GM19035 (cell line): ENCODE measurements at regions not wholly inside any gene's neighbourhood (a gene's known extent, or its start where the extent isn't known, plus 50 kb on each side); places are given as distances from the start of the nearest gene placed in this dataset.

Experiments used
- ATAC-seq: cut with Tn5 transposase; IDR thresholded peaks from one replicate; pipeline ENCODE4 v1.9.1; 2021; ENCODE audit not compliant: unreplicated experiment

DNA sequence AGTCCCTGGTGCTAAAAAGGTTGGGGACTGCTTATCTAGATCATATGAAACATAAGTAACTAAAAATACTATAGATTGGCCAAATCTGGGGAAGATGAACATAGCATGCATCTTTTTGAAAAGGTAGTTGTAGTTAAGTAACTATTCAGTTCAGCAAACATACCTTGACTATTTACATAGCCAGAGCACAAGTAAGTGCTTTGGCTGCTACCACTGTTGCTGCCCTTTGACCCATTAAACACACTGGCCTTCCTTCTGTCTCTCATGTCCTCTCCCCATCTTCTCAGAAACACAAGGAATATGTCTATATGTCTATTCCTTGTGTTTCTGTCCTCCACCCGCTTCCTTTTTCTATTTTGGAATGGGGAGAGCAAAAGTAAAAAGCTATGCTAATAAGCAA lies 87.9 kb upstream of the SPRY1 start:
- no peak for ATAC-seq

DNA sequence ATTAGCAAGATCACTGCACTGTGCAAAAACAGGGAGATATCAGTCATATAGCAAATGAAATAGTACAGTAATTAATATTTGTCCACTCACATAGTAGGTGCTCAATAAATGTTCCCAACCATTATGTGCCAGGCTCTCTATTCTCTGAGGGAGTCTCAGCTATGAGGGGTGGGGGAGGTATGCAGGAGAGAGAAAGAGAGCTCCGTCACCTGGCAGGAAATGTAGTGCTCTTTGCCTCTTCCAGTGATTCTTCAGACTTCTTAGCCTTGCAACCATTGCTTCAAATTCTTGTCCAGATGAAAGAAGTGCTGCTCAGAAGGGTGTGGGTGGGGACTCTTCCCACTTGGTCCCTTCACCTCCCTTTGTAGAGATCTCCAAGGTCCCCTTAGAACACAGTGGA lies 84.5 kb upstream of the SPRY1 start:
- ATAC-seq, result no peak

DNA sequence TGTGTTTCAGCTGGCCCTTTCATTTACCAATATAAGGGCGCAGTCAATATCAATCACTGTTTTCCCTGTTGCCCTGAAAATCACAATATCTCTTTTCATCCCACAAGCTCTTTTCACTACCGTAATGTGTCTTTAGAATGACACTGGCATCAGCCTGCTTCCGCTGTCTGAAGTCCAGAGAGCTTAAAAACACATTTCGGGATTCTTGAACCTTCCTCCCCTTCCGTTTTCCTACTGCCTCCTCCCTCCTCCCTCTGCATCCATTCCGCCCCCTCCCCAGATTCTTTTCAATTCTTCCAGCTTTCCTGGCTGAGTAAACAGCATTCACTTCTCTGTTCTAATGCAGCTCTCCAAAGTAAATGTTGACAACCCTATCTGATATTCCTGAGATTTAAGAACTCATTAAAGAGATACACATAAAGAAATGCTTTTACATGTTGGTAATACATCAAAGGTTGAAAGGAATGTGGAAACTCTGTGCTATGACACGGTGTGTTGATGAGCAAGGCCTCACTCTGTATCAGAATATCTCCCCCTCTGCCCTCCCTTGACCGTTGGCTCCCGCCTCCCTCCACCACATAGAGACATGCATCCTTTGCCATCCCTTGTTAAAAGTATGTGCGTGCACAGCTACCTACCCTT lies 83.5 kb upstream of the SPRY1 start:
- ATAC-seq, result no peak

DNA sequence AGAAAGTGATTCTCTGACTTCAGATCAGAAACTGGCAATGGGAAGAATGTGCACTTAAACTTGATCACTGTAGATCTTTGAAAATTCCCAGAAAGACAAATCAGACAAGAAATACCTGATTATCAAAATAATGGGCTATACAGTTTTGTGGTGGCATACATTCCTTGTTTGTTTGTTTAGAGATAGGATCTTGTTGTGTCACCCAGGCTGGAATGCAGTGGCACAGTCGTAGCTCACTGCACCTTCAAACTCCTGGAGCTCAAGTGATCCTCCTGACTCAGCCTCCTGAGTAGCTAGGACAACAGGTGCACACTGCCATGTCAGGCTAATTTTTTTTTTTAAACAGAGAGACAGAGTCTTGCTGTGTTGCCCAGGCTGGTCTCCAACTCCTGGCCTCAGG lies 81.0 kb upstream of the SPRY1 start:
- no peak for ATAC-seq

DNA sequence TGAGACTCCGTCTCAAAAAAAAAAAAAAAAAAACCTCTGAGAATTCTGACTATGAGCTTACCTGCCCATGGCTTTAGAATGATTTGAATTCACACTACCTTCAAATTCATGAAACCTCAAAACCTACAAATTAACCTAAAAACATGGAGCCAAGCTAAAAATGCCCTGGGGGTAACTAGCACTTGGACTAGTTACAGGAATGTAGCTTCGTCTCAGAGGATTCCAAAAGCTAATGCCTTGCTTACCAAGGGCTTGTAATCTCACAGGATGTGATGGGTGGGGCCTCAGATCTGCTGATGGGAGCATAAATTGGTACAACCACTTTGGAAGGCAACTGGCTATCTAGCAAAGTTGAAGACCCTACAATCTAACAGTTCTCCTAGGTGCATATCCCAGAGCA lies 79.4 kb upstream of the SPRY1 start:
- no peak for ATAC-seq

DNA sequence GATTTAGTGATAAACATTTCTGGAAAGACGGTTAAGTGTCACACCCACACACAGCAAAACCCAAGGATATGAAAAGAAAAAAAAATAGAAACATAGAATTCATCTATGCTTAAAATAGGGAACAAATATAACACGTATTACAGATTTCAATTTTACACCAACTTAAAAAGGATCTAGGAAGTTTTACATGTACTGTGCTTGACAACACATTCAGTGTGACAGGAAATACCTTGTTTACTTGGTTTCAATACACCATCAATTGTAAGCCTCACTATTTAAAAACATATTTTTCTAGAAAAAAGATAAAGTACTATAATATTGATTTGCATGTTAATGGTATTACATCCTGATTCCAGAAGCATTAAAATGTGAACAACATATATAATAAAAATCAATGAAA lies 77.0 kb upstream of the SPRY1 start:
- no peak for ATAC-seq

DNA sequence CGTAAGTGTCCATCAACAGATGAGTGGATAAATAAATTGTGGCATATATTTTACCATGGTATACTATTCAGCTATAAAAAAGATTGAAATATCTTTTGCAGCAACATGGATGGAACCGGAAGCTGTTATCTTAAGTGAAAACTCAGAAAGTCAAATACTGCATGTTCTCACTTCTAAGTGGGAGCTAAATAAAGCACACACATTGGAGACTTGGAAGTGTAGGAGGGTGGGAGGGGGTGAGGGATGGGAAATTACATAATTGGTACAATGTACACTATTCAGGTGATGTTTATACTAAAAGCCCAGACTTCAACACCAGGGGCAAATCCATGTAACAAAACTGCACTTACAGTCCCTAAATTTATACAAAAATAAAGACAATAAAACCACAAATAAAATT lies 72.6 kb upstream of the SPRY1 start:
- ATAC-seq, result no peak

DNA sequence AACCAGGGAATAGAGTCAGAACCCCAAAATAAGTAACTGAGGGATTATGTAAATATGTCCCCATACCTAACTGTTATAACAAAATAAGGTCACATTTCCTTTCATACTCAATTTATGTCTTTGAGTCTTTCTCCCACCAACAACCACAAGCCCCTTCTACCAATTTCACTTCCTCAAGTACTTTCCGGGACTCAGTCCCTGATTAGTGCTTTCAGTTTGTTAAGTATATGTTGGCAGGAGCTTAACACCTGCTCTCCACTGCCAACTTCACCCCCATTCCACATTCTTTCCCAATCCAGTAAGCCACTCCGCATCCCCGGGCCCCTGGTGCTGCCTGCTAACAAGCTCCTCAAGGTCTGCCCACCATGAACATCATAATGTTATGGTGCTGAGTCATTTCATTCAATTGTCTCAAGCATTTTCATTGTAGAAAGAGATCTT lies 71.3 kb upstream of the SPRY1 start:
- ATAC-seq, result peak; percentile 98

DNA sequence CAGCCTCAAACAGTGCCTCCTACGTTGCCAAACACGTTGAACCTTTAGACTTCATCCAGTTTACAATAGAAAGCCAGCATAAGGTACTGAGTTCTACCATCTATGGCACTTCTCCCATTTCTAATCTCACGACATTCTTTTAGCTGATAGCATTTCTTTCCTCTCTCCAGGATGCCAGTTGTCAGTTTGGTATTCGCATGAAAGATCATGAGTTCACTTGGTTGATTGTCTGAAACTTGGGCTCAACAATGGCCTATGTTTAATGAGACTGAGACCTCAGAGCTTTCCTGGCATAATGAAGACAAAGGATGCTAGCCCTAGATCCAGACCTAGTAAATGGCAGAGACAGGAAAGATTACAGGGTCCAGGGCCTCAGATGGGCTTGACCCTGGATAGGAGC lies 69.2 kb upstream of the SPRY1 start:
- ATAC-seq, result no peak

DNA sequence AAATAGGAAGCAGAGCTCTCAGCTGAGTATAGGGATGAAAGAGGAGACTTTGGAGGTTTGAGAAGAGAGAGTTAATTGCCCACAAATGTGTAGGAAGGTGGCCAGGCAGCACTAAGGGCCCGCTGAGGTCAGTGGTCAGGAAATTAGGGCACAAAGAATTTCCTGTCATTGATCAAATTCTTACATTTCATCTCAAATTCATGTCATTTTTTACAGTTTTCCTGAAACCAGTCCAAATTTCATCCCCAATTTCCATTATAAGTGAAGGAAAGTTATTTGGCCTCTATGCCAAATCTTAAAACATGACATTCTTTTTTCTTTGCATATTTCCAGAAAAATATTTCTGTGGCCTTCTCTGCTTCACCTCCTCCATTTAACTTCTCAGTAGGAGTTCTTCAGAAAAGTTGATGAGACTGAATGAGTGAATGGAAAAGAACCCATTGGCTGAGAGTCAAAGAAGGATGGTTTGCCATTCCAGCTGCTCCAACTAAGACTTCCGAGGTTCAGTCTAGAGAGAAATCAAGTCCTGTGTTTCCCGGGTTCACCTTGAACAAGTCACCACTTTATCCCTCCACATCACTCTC lies 68.7 kb upstream of the SPRY1 start:
- no peak for ATAC-seq

DNA sequence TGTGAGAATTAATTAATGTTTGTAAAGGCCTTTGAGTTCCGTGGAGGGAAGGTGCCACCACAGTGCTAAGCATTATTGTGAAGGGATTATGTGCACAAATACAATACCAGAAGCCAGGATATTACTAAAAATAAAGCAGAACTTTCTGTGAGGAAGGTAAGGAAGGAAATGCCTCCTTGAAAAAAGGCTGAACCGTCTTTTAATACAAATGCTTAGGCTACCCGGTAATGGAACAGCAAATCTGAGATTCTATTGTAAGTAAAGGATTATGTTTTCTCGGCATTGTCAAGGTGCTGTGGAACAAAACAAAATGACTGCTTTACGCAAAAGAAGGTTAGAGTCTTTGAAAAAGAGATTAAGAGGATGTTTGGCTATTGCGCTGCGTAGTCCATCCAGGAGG lies 57.9 kb upstream of the SPRY1 start:
- ATAC-seq, result no peak

DNA sequence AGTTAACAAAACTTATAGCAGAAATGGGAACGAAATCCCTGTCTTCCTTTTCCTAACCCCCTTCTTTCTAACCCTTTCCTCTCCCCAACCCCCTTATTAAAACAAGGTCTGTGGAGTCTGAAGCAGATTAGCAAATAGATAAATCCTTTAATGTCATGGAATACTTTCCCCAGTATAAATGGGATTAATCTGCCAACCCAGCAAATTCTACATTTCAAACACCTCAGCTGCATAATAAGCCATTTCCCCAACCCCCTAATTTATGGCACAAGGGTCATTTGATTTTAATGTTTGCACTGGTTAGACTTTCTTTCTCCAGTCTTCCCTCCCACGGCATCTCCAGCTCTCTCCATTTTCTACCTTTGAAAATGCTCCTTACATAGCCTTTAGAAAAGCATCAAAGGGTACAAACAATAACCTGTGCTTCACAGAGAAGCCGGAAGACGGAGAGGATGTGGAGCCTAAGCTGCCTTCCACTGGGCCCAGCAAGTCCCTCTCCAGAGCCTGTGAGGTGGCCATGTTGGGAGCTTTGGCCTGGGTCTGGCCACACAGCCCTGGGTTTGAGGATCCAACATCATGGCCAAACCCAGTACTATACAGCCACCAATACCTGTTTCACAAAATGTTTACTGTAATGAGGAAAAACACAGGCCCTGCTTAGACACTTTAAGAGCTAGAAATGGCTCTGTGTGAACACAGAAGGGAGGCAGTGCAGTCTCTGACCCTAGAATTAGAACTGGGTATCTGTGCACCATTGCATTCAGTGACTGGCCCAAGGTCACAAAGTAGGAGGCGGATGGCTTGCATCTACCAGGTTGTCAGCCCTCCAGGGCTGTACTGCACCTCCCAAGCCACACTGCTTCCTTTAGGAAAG lies 56.9 kb upstream of the SPRY1 start:
- no peak for ATAC-seq

DNA sequence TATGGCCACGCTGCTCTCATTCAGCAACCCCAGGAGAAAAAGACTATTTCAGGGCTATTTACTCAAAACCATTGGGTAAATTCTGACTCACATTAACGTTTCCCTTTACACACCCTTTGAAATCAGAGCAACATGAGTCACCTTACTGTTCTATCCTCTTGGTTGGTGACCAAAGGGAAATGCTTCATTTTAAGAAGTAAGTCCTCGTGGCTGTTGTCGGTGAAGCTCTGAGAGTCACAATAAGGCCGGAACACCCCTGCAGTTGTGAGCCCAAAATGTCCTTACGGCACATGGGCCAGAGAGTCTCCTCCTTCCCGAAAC lies 56.3 kb upstream of the SPRY1 start:
- ATAC-seq, result no peak

DNA sequence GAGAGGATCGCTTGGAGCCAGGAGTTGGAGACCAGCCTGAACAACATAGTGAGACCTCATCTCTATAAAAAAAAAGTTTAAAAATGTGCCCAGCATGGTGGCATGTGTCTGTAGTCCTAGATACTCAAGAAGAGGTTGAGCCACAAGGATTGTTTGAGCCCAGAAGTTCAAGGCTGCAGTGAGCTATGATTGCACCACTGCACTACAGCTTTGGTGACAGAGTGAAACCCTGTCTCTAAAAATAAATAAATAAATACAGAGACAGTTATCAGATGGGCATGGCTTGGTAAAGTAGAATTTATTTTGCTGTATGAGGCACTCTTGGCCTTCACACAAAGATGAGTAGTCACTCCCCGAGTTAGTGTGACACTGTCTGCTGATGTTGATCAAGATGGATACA lies 54.1 kb upstream of the SPRY1 start:
- ATAC-seq, result no peak

DNA sequence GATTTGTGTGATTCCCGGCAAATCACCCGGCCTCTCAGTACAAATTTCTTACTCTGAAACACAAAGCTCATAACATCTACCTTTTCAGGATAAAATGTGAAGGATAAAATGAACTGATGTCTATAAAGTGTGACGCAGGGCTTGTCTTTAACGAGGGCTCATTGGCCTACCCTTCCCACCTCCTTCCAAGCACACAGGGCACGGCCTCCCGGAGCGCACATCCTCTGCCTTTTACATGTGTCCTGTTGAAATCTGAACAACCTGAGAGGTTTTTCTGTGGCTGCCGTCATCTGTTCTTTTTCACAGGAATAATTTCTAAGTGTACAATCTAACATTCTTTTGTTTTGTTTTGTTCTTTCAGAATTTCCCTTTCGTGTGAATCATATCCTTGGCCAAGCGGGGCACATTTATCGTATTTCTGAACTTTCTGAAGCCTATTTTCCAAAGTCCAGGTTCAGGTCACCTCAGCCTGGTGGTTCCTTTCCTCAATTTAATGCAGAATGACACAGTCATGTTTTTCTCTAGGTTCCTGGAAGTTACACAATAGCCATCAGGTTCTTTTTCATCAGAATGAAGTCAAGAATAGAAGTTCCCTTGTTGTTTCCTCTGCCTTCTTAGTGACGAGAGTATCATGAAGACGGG lies 53.1 kb upstream of the SPRY1 start:
- ATAC-seq, result no peak

DNA sequence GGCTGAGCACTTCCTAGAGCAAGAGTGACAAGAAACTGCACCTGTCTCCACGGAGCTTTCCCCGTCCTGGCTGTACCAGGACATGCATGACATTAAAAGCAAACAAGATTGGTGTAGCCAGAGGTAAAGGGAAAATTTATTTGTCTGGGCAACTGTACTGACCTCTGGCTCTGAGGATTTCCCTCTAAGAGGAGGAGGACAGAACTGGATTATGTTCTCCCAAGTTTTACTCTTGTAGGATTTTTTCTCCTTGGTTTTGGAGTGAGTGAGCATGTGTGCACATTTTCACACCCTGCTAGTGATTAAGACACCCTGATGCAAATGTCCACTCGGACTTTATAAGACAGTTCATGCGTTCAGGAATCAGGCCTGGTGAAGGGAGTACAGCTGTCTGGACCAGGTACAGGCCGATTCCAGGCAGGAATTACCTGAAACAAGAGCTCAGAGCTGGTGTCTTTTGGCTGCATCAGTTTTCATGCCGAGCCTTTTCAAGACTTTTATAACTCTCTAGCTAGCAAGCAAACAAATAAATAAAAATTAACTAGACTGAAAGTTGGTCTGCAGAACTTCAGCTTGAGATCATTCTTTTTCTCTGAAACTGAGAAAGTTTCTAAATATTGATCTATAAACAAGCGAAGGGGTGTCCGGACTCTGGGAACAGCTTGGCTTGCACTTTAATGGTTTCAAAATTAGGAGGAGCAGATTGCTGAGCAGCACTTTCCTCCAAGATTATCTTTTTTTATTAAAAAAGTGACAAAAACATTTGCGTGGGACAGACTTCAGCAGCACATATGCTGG lies 51.3 kb upstream of the SPRY1 start:
- no peak for ATAC-seq

DNA sequence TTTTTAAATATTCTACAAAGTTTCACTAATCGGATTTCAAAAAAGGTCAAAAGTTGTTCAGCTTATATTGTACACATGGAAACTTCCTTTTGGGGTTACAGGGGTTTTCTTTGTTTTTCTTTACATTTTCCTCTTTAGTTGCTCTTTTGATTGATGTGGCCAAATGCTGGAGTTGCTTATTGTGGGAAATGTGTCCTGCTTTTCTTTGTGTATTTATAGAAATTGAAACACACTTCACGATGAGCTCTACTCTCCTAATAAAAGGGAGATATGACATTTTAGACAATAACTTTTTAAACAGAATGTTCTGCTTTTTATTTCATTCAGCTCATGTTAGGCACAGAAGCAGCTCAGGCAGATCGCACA lies 50.7 kb upstream of the SPRY1 start:
- ATAC-seq, result no peak

DNA sequence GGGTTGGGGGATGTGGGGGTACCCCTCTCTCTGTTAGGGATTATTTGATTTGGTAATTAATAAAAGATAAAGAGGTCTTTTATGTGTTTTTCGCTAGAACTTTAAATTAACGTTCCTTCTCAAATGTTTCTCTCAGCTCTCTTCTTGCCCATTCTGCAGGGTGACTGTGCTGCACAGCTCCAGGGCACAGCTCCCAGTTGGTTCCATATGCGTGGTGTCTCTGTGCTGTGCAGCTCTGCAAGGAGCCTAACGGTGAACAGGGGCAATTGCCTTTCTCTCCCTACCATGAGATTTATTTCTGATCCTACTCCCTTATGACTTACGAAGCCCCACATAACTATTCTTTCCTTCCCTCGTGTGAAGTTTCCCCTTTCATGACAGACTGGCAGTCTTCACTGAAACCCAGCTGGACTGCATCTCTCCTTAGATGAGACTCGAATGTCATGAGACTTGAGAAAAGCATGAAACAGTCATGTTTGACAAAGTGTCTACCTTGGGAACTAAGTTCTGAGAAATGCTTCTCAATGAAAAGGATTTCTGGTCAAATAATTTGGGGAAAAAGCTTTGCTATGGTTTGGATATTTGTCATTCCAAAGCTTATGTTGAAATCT lies 50.2 kb upstream of the SPRY1 start:
- ATAC-seq, result no peak
